ENCODE measurements at regions not wholly inside any gene's neighbourhood (a gene's known extent, or its start where the extent isn't known, plus 50 kb on each side); places are given as distances from the start of the nearest gene placed in this dataset.
"Not testable (repeated sequence)": the region's sequence is repeated elsewhere in the genome, so short reads cannot be mapped to it uniquely, and the experiment has no call there.

GRCh38 chr11:106161775-106162634, 84.5 kb downstream of the AASDHPPT start:
- no peaks in the 10 kb centered on the region for H3K27me3 Mint-ChIP-seq (ENCODE audit: low read depth, poor library complexity)
- DNase-seq, result no peak
- no peak for TF ChIP-seq CTCF (IDR thresholded peaks at IDR 0.05)
- peaks cover 5% of the 10 kb centered on the region for H3K4me1 Mint-ChIP-seq
- H3K27ac Mint-ChIP-seq, result no peak overlapping the region
- no peak overlapping the region for H3K4me3 Mint-ChIP-seq
- peaks cover 42% of the 10 kb centered on the region for H3K9me3 Mint-ChIP-seq
- peaks cover 11% of the 10 kb centered on the region for H3K36me3 Mint-ChIP-seq (ENCODE audit: low read depth)

DNA sequence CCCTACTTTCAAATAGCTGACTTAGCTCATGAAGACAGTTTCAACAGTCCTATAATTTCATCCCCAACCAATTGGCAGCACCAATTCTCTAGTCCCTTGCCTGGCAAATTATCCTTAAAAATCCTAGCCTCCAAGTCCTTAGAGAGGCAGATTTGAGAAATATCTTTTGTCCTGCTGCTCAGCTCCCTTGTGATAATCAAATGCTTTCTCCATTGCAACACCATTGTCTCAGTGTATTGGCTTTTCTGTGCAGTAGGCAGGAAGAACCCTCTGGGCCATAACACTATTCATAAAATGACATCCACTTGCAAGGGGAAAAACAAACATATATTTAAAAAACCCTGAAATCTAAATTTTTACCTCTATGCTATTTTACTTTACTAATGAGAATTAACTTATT, 89.6 kb downstream of the AASDHPPT start:
- Mint-ChIP-seq H3K27ac (no peak overlapping the region), H3K9me3 (peaks cover 65% of the 10 kb centered on the region), H3K27me3 (ENCODE audit: low read depth, poor library complexity) (peaks cover 6% of the 10 kb centered on the region), H3K4me1 (peaks cover 5% of the 10 kb centered on the region), H3K4me3 (no peak overlapping the region), H3K36me3 (ENCODE audit: low read depth) (peaks cover 11% of the 10 kb centered on the region)
- TF ChIP-seq CTCF (IDR thresholded peaks at IDR 0.05), result no peak
- no peak for DNase-seq

- TF ChIP-seq CTCF (IDR thresholded peaks at IDR 0.05), result no peak
- H3K9me3 Mint-ChIP-seq, result peaks cover 31% of the 10 kb centered on the region
- peaks cover 13% of the 10 kb centered on the region for H3K4me1 Mint-ChIP-seq
- no peak overlapping the region for H3K27ac Mint-ChIP-seq
- DNase-seq, result no peak
- H3K27me3 Mint-ChIP-seq (ENCODE audit: low read depth, poor library complexity), result peaks cover 6% of the 10 kb centered on the region
- H3K36me3 Mint-ChIP-seq (ENCODE audit: low read depth), result no peaks in the 10 kb centered on the region
- no peak overlapping the region for H3K4me3 Mint-ChIP-seq
Observed at GRCh38 chr11:106172386-106172991, 95.0 kb downstream of the AASDHPPT start.

DNA sequence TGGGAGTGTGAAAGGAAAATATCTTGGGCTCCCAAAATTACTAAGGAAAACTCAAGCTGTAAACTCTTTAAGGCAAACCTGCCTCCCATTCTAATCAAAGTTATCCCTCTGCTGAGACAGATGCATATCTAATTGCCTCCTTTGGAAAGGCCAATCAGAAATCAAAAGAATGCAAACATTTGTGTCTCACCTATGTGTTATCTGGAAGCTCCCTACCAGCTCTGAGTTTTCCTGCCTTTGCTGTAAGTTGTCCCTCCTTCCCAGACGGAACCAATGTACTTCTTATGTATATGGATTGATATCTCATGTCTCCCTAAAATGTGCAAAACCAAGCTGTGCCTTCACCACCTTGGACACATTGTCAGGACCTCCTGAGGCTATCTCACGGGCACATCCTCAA, 95.8 kb downstream of the AASDHPPT start:
- Mint-ChIP-seq H3K4me1 (peaks cover 13% of the 10 kb centered on the region), H3K36me3 (ENCODE audit: low read depth) (no peaks in the 10 kb centered on the region), H3K27ac (no peak overlapping the region), H3K9me3 (peaks cover 27% of the 10 kb centered on the region), H3K4me3 (no peak overlapping the region), H3K27me3 (ENCODE audit: low read depth, poor library complexity) (peaks cover 6% of the 10 kb centered on the region)
- no peak for DNase-seq
- no peak for TF ChIP-seq CTCF (IDR thresholded peaks at IDR 0.05)

GRCh38 chr11:106174003-106174402, 96.5 kb downstream of the AASDHPPT start:
- H3K27me3 Mint-ChIP-seq (ENCODE audit: low read depth, poor library complexity); H3K36me3 Mint-ChIP-seq (ENCODE audit: low read depth); H3K4me3 Mint-ChIP-seq; DNase-seq: not testable (repeated sequence)
- H3K4me1 Mint-ChIP-seq, result peaks cover 13% of the 10 kb centered on the region
- peaks cover 23% of the 10 kb centered on the region for H3K9me3 Mint-ChIP-seq
- peak overlapping the region; percentile 58 for H3K27ac Mint-ChIP-seq

DNA sequence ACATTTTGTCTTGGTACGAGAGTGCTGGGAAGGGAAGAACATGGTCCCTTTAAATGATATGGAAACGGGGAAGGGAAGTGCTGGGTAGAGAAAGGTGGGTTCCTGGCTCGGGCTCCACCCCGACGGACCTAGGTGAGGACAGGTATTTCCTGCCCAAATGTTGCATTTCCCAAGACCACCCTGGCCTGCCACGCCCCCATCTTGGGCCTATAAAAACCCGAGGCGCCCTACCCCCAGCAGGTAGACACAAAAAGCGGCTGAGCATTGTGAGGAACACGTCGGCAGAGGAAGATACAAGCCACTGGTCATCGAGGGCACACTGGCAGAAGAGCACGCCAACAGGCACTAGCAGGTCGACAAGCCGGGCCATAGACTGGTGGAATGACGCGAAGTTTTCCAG, 99.4 kb downstream of the AASDHPPT start:
- no peak overlapping the region for H3K27ac Mint-ChIP-seq
- no peak for TF ChIP-seq CTCF (IDR thresholded peaks at IDR 0.05)
- no peak overlapping the region for H3K4me3 Mint-ChIP-seq
- H3K27me3 Mint-ChIP-seq (ENCODE audit: low read depth, poor library complexity), result no peaks in the 10 kb centered on the region
- DNase-seq, result no peak
- peaks cover 10% of the 10 kb centered on the region for H3K9me3 Mint-ChIP-seq
- no peaks in the 10 kb centered on the region for H3K36me3 Mint-ChIP-seq (ENCODE audit: low read depth)
- peaks cover 13% of the 10 kb centered on the region for H3K4me1 Mint-ChIP-seq

Data from nephron progenitor cell (in vitro differentiated cells).